ENCODE measurements at regions not wholly inside any gene's neighbourhood (a gene's known extent, or its start where the extent isn't known, plus 50 kb on each side); places are given as distances from the start of the nearest gene placed in this dataset.
"Not testable (repeated sequence)": the region's sequence is repeated elsewhere in the genome, so short reads cannot be mapped to it uniquely, and the experiment has no call there.

DNA sequence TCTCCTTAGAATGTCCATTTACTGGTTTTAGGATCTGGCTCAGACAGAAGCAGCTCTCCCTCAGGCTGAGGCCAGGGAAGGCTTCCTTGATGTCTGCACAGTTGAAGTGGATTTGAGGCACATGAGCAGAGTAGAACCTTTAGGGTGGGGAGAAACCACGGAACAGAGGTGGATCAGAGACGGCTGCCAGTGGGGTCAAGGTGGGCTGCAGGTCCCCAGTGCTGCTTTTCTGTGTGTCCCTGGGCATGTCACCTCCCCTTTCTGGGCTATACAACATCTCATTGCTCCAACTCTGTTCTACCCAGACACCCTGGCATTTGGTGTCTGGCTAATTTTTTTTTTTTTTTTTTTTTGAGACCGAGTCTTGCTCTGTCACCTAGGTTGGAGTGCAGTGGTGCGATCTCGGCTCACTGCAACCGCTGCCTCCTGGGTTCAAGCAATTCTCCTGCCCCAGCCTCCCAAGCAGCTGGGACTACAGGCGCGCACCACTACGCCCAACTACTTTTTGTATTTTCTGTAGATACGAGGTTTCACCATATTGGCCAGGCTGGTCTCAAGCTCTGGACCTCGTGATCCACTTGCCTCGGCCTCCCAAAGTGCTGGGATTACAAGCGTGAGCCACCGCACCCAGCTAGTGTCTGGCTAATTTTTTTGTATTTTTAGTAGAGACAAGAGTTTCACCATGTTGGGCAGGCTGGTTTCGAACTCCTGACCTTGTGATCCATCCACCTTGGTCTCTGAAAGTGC is 73.3 kb upstream of the THOC3 start:
- H3K9me3 ChIP-seq; H3K36me3 ChIP-seq; H3K4me3 ChIP-seq (ENCODE audit: low read depth in 1 of 2, low read length in 1 of 2); H3K27ac ChIP-seq; H3K4me1 ChIP-seq (ENCODE audit: control insufficient read depth in 1 of 2, insufficient read depth in 1 of 2, low read depth in 1 of 2, low read length in 1 of 2); H3K27me3 ChIP-seq: not testable (repeated sequence)

GRCh38 chr5:176042020-176042658 is 74.0 kb upstream of the THOC3 start:
- not testable (repeated sequence) for H3K27ac ChIP-seq; H3K27me3 ChIP-seq; H3K4me1 ChIP-seq (ENCODE audit: control insufficient read depth in 1 of 2, insufficient read depth in 1 of 2, low read depth in 1 of 2, low read length in 1 of 2); H3K36me3 ChIP-seq; H3K9me3 ChIP-seq; H3K4me3 ChIP-seq (ENCODE audit: low read depth in 1 of 2, low read length in 1 of 2)

GRCh38 chr5:176043252-176043829 is 75.2 kb upstream of the THOC3 start:
- not testable (repeated sequence) for H3K27ac ChIP-seq

DNA sequence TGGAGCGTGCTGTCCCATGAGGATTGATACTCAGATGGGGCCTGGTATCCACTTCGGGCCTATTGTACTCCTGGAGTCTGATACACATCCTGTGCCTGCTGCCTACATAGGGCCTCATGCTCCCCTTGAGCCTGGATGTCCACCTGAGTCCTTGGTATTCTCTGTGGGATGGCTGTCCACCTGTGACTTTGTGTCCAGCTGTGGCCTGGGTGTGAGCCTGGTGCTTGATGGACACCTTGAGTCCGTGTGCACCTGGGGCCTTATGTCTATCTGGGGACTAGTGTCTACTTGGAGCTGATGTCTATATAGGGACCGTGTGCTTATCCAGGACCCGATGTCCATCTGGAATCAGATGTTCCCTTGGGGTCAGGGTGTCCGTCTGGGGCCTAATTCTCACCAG is 75.9 kb upstream of the THOC3 start:
- H3K9me3 ChIP-seq; H3K27me3 ChIP-seq; H3K36me3 ChIP-seq; H3K27ac ChIP-seq; H3K4me3 ChIP-seq (ENCODE audit: low read depth in 1 of 2, low read length in 1 of 2); H3K4me1 ChIP-seq (ENCODE audit: control insufficient read depth in 1 of 2, insufficient read depth in 1 of 2, low read depth in 1 of 2, low read length in 1 of 2): not testable (repeated sequence)

More at GRCh38 chr5:176043252-176043829, 75.2 kb upstream of the THOC3 start:
- not testable (repeated sequence) for H3K9me3 ChIP-seq; H3K4me3 ChIP-seq (ENCODE audit: low read depth in 1 of 2, low read length in 1 of 2); H3K27me3 ChIP-seq; H3K36me3 ChIP-seq; H3K4me1 ChIP-seq (ENCODE audit: control insufficient read depth in 1 of 2, insufficient read depth in 1 of 2, low read depth in 1 of 2, low read length in 1 of 2)

DNA sequence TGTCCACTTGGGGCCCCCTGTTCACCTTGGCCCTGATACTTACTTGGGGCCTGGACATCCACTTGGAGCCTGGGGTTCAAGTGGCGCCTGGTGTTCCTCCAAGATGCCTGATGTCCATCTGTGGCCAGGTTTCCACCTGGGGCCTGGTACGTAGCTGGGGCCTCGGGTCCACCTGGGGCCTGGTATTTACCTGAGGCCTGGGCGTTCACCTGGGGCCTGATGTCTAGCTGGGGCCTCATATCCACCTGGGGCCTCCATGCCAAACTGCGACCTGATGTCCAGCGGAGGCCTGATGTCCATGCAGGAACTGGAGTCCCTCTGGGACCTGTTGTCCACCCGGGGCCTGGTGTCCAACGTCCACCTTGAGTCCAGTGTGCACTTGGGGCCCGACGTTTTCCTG is 76.3 kb upstream of the THOC3 start:
- not testable (repeated sequence) for H3K9me3 ChIP-seq; H3K4me1 ChIP-seq (ENCODE audit: control insufficient read depth in 1 of 2, insufficient read depth in 1 of 2, low read depth in 1 of 2, low read length in 1 of 2); H3K27me3 ChIP-seq; H3K36me3 ChIP-seq; H3K27ac ChIP-seq; H3K4me3 ChIP-seq (ENCODE audit: low read depth in 1 of 2, low read length in 1 of 2)

- H3K27ac ChIP-seq; H3K9me3 ChIP-seq; H3K27me3 ChIP-seq; H3K4me3 ChIP-seq (ENCODE audit: low read depth in 1 of 2, low read length in 1 of 2); H3K36me3 ChIP-seq; H3K4me1 ChIP-seq (ENCODE audit: control insufficient read depth in 1 of 2, insufficient read depth in 1 of 2, low read depth in 1 of 2, low read length in 1 of 2): not testable (repeated sequence)
Measured at GRCh38 chr5:176045442-176045841, 77.3 kb upstream of the THOC3 start.

DNA sequence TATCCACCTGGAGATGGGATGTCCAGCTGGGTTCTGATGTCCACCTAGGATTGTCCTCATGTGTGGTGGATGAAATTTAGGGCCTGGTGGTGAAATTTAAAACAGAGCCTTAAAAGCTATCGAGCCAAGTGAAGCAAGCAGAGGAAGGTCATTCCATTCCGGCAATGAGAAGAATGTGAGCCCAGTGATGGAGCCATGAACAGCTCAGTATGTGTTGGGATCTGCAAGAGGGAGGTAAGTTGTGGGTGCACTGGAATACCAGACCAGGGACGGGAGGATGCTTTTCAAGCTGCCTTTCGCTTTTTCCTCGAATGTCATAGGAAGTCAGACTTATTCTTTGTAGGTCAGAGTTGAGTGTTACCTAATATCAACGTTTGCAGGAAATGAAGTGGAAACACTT is 80.6 kb upstream of the THOC3 start:
- H3K9me3 ChIP-seq; H3K4me1 ChIP-seq (ENCODE audit: control insufficient read depth in 1 of 2, insufficient read depth in 1 of 2, low read depth in 1 of 2, low read length in 1 of 2); H3K36me3 ChIP-seq; H3K27ac ChIP-seq; H3K27me3 ChIP-seq; H3K4me3 ChIP-seq (ENCODE audit: low read depth in 1 of 2, low read length in 1 of 2): not testable (repeated sequence)

DNA sequence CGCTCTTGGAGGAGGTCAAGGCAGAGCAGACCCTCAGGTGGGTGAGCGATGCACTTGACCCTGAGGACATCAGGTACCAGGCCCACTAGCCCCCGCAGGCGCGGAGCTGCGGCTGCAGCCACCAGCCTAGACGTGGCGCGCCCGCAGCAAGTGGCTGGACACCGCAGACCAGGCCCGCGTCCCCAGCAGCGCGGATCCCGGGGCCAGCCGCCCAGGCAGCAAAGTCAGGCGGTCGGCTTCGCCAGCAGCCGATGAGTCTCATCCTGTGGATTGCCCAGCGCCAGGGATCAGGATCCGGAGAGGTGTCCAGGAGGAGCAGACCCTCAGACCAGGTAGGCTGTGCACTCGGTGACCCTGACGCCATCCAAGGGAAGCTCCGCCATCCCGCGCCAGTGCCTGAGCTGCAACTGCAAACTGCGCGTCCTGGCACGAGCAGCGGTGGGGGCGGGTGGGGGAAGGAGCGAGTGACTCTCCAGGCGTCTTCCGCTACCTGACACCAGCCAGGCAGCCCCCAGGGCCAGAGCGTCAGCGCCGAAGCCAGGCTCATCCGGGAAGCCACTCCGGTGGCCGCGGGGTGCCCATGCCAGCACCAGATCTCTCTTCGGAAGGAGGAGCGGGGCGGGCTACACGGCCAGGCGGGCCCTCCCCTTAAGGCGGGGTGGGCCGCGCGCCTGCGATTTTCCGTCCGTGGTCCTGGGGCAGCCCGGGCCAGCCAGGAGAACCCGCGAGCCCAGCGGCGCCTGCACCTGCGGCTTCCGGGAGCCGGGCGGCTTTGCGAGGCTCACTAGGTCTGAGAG is 92.6 kb upstream of the THOC3 start:
- not testable (repeated sequence) for H3K36me3 ChIP-seq; H3K9me3 ChIP-seq; H3K4me3 ChIP-seq (ENCODE audit: low read depth in 1 of 2, low read length in 1 of 2); H3K27ac ChIP-seq; H3K4me1 ChIP-seq (ENCODE audit: control insufficient read depth in 1 of 2, insufficient read depth in 1 of 2, low read depth in 1 of 2, low read length in 1 of 2)
- H3K27me3 ChIP-seq = peaks cover 28% of the 10 kb centered on the region

- not testable (repeated sequence) for H3K36me3 ChIP-seq; H3K27ac ChIP-seq; H3K4me3 ChIP-seq (ENCODE audit: low read depth in 1 of 2, low read length in 1 of 2); H3K9me3 ChIP-seq; H3K4me1 ChIP-seq (ENCODE audit: control insufficient read depth in 1 of 2, insufficient read depth in 1 of 2, low read depth in 1 of 2, low read length in 1 of 2)
- peaks cover 28% of the 10 kb centered on the region for H3K27me3 ChIP-seq
Measured at GRCh38 chr5:176061269-176061622, 93.1 kb upstream of the THOC3 start.

GRCh38 chr5:176061660-176062059 is 93.5 kb upstream of the THOC3 start:
- H3K27me3 ChIP-seq = peaks cover 28% of the 10 kb centered on the region
- H3K4me3 ChIP-seq (ENCODE audit: low read depth in 1 of 2, low read length in 1 of 2); H3K9me3 ChIP-seq; H3K4me1 ChIP-seq (ENCODE audit: control insufficient read depth in 1 of 2, insufficient read depth in 1 of 2, low read depth in 1 of 2, low read length in 1 of 2); H3K27ac ChIP-seq; H3K36me3 ChIP-seq: not testable (repeated sequence)

DNA sequence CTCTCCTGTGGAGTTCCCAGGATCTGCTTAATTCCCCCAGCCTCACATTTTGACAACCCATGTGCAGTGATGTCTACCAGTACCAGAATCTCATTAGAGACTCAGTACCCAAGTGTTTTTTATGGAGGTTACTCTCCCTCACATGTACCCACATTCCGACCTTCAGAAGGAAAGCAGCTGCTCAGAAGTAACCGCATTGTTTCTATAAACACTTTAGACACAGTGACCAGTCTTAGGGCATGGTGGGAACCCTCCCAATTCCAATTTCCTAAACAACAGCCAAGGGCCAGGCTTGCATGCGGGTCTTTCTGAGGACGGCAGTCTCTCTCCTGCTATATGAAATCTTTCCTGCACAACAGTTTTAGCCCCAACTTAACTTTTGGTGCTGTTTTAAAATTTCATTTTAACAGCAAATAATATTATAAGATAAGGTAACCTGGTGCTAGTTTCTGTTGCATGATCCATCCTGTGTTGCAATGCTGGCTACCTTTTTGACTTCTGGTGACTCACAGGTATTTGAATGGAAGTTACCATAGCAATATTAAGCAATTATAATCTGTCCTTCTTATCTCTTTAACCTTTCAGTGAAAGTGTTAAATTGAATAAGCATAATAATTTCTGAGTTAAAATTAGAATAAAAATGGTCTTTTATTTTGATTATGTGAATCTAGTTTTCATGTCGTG is 98.3 kb upstream of the THOC3 start:
- H3K9me3 ChIP-seq; H3K36me3 ChIP-seq; H3K4me1 ChIP-seq (ENCODE audit: control insufficient read depth in 1 of 2, insufficient read depth in 1 of 2, low read depth in 1 of 2, low read length in 1 of 2): not testable (repeated sequence)

DNA sequence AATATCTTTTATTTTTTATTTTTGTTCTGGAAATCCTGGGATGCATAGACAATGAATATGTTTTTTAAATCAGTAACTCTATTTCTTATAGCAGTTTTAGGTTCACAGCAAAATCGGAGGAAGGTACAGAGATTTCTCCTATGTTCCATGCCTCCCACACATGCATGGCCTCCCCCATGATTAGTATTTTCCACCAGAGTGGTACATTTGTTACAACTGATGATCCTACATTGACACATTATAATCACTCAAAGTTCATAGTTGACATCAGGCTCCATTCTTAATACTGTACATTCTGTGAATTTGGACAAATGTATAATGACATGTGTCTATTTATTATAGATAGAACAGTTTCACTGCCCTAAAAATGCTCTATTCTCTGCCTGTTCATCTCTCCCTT is 99.0 kb upstream of the THOC3 start:
- H3K27ac ChIP-seq; H3K4me3 ChIP-seq (ENCODE audit: low read depth in 1 of 2, low read length in 1 of 2); H3K36me3 ChIP-seq; H3K4me1 ChIP-seq (ENCODE audit: control insufficient read depth in 1 of 2, insufficient read depth in 1 of 2, low read depth in 1 of 2, low read length in 1 of 2); H3K9me3 ChIP-seq: not testable (repeated sequence)
- peaks cover 14% of the 10 kb centered on the region for H3K27me3 ChIP-seq

More for the DNA sequence above, 98.3 kb upstream of the THOC3 start:
- H3K27ac ChIP-seq; H3K4me3 ChIP-seq (ENCODE audit: low read depth in 1 of 2, low read length in 1 of 2): not testable (repeated sequence)
- H3K27me3 ChIP-seq = peaks cover 22% of the 10 kb centered on the region

- not testable (repeated sequence) for H3K9me3 ChIP-seq; H3K36me3 ChIP-seq; H3K4me1 ChIP-seq (ENCODE audit: control insufficient read depth in 1 of 2, insufficient read depth in 1 of 2, low read depth in 1 of 2, low read length in 1 of 2); H3K27ac ChIP-seq; H3K4me3 ChIP-seq (ENCODE audit: low read depth in 1 of 2, low read length in 1 of 2)
- H3K27me3 ChIP-seq = peaks cover 13% of the 10 kb centered on the region
Measured at GRCh38 chr5:176067948-176068347, 99.8 kb upstream of the THOC3 start.

Measured in neutrophil (primary cell).